K562 (cell line): ENCODE measurements at regions not wholly inside any gene's neighbourhood (a gene's known extent, or its start where the extent isn't known, plus 50 kb on each side); places are given as distances from the start of the nearest gene placed in this dataset.

Experiments used
- POLR2A ChIP-seq: fragments of 450-650 bp; conservative IDR thresholded peaks from 2 replicates; pipeline ENCODE4 v1.6.1; 2016
- SIN3A ChIP-seq, 2 experiments: fragments of 150-350 bp in 1 of 2; IDR thresholded peaks; 2 replicates each; pipeline ENCODE4 v1.6.1; 2011 to 2016; ENCODE audit warnings: borderline replicate concordance in 2 of 2, low read depth in 2 of 2, low read length in 2 of 2, mild to moderate bottlenecking in 2 of 2, moderate library complexity in 2 of 2; ENCODE audit not compliant: control insufficient read depth in 1 of 2

- TF ChIP-seq POLR2A (no peak), SIN3A (IDR thresholded peaks at IDR 0.05; ENCODE audit: borderline replicate concordance in 2 of 2, control insufficient read depth in 1 of 2, low read depth in 2 of 2, low read length in 2 of 2) (no peak)
Measured at GRCh38 chr2:195092341-195092740, 564.7 kb upstream of the SLC39A10 start.
